ENCODE measurements at regions not wholly inside any gene's neighbourhood (a gene's known extent, or its start where the extent isn't known, plus 50 kb on each side); places are given as distances from the start of the nearest gene placed in this dataset.
A peak's percentile ranks its signal among the peaks of the same experiment; 100 is the strongest.

DNA sequence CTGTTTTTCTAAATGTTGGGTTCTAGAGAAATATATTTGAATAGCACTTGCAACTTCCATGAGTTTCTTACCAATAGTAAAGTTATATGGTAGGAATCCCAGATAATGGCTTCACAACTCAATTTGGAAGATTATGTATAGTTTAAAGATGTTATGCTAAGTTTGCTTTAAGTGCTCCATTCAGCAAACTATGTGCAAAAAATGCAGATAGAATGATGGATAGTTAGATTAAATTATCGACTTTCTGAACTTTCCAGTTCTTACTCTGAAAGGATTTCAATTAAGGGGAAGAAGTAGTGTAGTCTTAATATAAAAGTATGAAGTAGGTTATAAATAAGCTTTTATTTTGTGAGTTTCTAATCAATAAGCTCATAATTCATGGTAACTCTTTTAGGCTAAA is 60.7 kb upstream of the NFKB1 start:
- no peak for DNase-seq (ENCODE audit: low read depth in 3 of 3, low spot score in 1 of 3)

DNA sequence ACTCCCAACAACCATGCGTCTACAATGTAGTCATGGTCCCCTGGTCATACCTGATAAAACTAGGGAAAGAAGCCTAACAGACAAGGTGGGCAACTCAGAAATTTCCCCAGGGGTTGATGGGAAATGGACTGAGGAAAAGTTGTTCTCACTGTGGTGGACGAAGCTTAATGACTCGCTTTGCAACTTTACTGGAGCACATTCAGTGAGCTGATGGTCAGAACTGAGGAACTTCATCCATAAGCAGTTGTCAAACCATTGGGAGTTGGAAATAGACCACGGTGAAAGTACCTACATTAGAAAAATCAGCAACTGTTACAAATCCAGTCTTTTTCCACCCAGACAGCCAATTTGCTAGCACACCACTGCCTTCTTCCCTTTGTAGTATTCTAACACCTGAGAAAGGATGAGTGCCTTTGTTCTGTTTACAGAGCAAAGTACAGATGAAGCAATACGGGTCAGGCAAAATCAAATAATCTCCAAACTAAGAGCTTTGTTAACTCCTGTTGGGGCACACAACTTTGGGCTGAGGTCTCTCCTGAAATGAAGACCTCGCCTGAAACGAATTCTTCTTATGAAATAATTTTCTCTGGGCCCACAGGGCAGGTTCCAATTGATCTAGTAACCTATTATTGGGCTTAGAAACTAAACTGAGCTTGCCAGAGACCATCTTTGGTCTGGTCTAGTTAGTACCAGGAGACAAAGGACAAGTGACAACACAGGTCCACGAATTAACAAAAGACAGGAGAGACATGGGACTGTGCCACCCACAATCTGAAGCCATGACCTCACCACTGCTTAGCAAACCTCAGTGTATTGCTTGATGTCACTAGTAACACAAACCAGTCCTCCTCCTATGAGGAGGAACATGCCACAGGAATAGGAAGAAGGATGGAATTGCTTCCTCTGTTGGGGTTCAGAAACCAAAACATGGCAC is 58.9 kb upstream of the NFKB1 start:
- DNase-seq (ENCODE audit: low read depth in 3 of 3, low spot score in 1 of 3): no peak

GRCh38 chr4:102444752-102445151 is 56.4 kb upstream of the NFKB1 start:
- no peak for DNase-seq (ENCODE audit: low read depth in 3 of 3, low spot score in 1 of 3)

DNA sequence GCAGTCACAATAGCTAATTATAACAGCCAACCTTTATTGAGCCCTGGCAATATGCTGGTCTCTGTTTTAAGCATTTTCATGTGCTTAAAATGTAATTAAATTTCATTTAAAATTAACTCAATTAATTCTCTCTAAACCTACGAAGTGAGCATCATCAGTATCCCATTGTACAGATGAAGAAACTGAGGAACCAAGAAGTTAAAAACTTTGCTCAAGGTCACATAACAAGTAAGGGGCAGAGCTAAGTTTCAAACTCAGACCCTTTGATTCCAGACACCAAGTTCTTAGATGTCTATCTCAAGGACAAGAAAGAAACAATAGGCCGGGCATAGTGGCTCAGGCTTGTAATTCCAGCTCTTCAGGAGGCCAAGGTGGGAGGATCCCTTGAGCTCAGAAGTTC is 55.9 kb upstream of the NFKB1 start:
- no peak for DNase-seq (ENCODE audit: low read depth in 3 of 3, low spot score in 1 of 3)

GRCh38 chr4:102447413-102447812 is 53.7 kb upstream of the NFKB1 start:
- no peak for DNase-seq (ENCODE audit: low read depth in 3 of 3, low spot score in 1 of 3)

- DNase-seq (ENCODE audit: low read depth in 3 of 3, low spot score in 1 of 3): peak in 2 of 3 donors; percentile 6 to 31
Observed at GRCh38 chr4:102449751-102450352, 51.3 kb upstream of the NFKB1 start.

DNA sequence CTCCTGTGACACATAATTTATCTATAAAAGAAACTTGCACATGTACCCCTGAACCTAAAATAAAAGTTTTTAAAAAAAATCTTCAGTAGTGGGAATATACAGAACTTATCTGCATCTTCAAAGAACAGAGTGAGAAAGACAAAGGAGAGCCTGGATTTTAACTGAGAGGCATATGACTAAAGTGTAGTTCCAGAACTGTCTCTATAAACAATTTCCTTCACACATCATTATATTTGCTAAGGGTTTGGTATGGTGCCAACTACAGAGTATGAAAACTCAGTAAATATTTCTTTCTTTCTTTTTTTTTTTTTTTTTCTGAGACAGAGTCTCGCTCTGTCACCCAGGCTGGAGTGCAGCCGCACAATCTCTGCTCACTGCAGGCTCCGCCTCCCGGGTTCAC is 49.9 kb upstream of the NFKB1 start:
- no peak for DNase-seq (ENCODE audit: low read depth in 3 of 3, low spot score in 1 of 3)

Measured in stimulated activated CD4-positive, alpha-beta T cell treated with anti-CD3 and anti-CD28 coated beads, TNF-alpha, amount 100 ng/mL, for 1 hour (primary cell).